ENCODE measurements at regions not wholly inside any gene's neighbourhood (a gene's known extent, or its start where the extent isn't known, plus 50 kb on each side); places are given as distances from the start of the nearest gene placed in this dataset.

DNA sequence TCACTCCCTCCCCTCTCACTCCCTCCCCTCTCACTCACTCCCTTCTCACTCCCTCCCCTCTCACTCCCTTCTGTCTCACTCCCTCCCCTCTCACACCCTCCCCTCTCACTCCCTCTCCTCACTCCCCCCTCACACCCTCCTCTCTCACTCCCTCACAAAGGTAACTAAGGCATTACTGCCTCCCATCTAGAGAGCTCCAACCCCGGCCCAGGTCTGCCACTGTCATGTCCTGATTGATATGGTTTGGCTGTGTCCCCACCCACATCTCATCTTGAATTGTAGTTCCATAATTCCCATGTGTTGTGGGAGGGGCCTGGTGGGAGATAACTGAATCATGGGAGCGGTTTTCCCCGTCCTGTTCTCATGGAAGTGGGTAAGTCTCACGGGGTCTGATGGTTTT, 359.9 kb upstream of the MYT1L start (continued):
- TF ChIP-seq, protein P1, sequence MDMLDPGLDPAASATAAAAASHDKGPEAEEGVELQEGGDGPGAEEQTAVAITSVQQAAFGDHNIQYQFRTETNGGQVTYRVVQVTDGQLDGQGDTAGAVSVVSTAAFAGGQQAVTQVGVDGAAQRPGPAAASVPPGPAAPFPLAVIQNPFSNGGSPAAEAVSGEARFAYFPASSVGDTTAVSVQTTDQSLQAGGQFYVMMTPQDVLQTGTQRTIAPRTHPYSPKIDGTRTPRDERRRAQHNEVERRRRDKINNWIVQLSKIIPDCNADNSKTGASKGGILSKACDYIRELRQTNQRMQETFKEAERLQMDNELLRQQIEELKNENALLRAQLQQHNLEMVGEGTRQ (IDR thresholded peaks at IDR 0.05; ENCODE audit: low read length) = no peak
- no peak for TF ChIP-seq BRCA1 (IDR thresholded peaks at IDR 0.05; ENCODE audit: low read depth, low read length)

Data from H1 (cell line).